NOMO-1 treated with DMSO at 0.1 percent for 48 hours (cell line): ENCODE measurements at regions not wholly inside any gene's neighbourhood (a gene's known extent, or its start where the extent isn't known, plus 50 kb on each side); places are given as distances from the start of the nearest gene placed in this dataset.
A peak's percentile ranks its signal among the peaks of the same experiment; 100 is the strongest.

Experiments
- DNase-seq: peaks from one replicate; lab custom pipeline; 2025; ENCODE audit not compliant: unreplicated experiment; lab: John Stamatoyannopoulos, UW

GRCh38 chr20:12020846-12021245, 103.2 kb downstream of the BTBD3 start:
- DNase-seq = no peak

- no peak for DNase-seq
Measured at GRCh38 chr20:12022126-12022525, 104.4 kb downstream of the BTBD3 start.

- peak; percentile 82 for DNase-seq
Measured at GRCh38 chr20:12023194-12023795, 105.6 kb downstream of the BTBD3 start.

DNA sequence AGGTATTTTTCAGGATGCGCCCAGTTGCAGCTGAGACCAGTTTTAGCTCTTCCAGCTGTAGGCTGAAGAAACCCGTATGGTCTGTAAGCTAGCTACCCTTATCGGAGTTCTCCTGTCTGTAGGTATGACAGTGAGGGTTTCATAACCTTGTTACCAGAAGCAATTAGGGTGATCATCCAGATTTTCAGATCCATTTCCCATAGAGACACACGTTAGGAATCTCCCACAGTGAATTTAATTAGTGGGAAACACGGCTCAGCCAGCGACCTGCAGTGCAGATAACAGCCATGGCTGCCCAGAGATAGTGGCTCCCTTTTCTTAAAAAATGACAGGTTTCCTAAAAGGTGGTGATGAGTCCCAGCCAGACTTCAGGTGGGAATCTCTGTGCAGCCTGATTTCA, 111.1 kb downstream of the BTBD3 start:
- no peak for DNase-seq

DNA sequence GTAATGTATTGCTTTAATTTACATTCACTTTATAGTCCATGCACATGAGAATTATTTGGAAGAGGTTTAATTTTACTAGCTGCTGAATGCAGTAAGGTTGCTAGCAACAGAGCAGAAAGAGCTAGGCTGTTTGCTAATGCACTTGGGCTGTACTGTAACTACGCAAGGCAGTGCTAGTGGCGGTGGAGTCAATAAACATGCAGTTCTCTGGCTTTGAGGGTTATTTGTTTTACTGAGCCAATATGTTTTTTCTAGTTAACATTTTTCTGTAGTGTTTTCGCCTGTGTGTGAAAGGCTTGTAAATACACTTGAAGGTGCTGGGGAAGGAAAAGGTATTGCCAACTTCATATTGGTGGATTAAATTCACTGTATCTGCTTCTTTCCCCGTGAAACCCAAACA, 112.8 kb downstream of the BTBD3 start:
- no peak for DNase-seq

DNA sequence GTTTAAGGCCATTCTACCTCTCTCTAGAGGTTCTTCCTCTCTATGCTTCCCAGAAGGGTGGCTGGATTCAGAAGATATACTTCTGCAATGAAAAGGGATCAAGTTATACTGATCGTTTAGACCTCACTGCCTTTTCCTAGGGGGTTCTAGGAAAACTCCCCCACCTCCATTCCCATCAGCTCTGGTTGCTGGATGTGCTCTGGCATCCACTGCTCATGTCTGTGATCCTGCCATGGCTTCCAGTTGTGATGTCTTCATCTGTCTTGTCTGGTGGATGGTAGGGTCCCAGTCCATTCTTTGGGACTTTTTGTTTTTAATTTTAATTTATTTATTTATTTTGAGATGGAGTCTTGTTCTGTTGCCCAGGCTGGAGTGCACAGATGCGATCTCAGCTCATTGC, 118.4 kb downstream of the BTBD3 start:
- no peak for DNase-seq

- DNase-seq = no peak
Measured at GRCh38 chr20:12037521-12037920, 119.8 kb downstream of the BTBD3 start.

DNA sequence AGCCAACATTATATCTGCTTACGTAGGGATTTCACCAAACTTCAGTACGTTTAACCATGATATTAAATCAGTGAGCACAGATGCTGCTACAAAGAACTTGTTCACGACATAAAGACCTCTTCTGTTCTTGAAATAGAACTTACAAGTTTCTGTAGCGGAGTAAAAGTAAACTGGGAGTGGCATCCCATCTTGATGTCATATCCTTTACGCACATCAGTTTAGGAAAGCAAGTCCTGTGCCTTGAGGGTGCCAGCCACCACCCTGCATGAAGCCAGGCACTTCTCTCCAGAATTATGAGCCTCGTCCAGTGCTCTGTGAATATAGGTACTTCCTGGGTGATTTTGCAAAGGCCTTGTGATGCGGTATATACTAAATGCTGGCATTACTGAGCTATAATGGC, 122.6 kb downstream of the BTBD3 start:
- no peak for DNase-seq

GRCh38 chr20:12044969-12045368, 127.3 kb downstream of the BTBD3 start:
- no peak for DNase-seq

DNA sequence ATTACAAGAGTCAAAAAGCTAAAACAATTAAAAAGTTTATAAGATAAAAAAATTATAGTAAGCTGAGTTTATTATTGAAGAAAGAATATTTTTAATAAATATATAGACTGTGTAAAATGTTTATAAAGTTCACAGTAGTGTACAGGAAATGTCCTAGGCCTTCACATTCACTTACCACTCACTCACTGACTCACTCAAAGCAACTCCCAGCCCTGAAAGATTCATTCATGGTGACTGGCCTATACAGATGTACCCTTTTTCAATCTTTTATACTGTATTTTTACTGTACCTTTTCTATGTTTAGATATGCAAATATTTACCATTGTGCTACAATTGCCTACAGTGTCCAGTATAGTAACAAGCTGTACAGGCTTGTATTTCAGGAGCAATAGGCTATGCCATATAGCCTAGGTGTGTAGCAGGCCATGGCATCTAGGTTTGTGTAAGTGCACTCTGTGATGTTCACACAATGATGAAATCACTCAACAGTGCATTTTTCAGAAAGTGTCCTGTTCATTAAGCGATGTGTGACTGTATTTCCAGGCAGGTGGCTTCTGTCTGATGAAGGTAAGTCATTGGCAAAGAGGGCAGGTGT, 130.2 kb downstream of the BTBD3 start:
- DNase-seq = no peak

DNA sequence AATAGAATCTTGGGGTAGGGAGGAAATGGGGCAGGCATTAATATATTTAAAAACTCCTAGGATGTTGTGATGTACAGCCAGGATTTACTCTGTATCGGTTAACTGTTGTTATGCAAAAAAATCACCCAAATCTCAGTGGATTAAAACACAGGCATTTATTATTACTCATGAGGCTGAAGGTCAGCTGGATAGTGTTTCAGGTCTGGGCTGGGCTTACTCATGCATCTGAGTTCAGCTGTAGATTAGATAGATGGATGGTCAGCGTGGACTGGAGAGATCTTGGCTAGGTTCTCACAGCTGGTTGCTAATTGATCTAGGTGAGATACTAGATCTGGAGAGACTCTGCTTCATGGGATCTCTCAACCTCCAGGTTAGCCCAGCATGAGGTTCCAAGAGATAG, 131.4 kb downstream of the BTBD3 start:
- no peak for DNase-seq

DNA sequence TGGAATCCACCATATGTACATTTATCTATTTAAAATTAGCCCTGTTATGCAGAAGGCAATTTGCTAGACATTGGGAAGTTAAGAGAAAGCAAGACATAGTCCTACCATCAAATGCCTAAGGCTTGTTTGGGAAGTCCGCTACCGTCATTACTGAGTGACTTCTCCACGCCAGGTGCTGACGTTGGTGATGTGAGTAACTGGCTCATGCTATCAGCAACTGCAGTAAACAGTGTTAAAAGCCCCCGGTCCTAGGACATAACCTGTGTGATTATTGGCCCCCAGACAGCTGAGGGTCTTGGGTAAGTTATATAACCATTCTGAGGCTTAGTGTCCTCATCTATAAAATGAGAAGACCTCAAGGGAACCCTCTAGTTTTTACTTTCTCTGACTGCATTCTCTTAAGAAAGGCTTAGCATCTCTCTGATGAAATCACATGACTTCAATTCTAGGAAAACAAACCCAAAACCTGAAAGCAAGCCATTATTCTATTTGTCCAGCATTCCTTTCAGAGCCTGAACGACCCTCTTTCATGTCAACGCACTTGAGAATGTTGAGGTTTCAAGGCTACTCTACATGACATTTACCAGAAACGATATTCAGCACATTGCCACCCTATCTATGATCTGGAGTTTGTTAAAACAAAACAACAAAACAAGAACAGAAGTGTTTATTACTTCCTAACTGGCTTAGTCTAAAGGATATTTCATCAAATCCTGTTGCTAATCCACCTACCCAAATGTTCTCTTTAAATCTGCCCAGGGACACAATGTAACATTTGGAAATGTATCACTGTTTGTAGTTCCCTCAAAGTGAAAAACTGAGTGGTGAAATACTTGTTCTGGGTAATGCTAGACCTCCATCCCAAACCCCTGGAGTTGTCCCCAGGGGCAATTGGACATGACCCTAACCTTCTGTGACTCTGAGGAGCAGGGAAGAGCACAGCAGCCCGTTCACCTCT, 133.8 kb downstream of the BTBD3 start:
- no peak for DNase-seq

GRCh38 chr20:12053353-12053752, 135.7 kb downstream of the BTBD3 start:
- peak; percentile 97 for DNase-seq

GRCh38 chr20:12054556-12054955, 136.9 kb downstream of the BTBD3 start:
- no peak for DNase-seq

DNA sequence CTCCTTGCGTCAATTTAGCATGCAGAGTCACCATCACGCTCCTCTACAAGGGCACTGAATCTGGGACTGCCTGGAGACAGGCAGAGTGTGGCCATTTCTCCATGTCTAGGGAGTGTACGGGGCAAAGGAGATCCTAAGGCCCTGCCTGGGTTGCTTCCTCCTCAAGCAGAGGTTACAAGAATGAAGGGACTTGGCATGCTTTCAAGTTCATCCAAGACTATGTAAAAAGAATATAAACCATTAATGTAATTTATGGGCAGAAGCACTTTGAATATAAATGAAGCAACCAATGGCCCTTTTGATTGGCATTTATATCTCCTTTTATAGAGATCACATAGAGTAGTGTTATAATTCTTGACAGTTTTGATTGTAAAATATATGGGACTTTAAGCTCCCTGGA, 137.5 kb downstream of the BTBD3 start:
- peak; percentile 5 for DNase-seq

DNA sequence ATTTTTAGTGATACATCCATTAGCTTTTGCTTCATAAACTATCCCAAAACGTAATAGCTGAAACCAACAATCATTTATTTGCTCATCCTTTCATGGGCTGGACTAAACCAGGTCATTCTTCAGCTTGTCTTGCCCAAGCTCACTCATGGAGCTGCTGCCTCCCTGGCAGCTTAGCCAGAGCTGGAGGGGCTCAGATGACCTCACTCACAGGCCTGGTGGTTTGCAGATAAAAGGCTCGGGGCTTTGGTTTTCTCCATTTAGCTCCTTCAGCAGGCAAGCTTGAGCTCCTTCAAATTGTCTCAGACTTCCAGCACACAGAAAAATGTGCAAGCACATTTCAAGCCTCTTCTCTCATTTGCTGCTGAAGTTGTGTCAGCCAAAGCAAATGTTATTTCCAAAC, 139.1 kb downstream of the BTBD3 start:
- DNase-seq = no peak

- no peak for DNase-seq
Measured at GRCh38 chr20:12057778-12058177, 140.1 kb downstream of the BTBD3 start.

DNA sequence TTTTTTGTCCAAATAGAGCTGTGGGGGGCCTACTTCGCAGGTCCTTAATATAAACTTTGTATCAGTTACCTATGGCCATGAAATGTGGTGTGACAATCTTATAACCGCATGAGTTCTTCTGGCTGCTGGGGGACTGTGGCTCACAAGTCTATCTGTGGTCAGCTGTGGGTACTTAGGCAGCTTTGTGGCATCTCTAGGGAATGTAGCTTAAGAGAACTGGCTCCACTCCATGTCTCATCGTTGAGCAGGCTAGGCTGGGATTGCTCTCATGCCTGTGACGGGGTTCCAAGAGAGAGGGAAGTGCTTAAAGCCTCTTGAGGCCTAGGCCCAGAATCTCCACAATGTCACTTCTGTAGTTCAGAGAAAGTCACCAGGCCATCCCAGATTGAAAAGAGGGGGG, 140.5 kb downstream of the BTBD3 start:
- no peak for DNase-seq

DNA sequence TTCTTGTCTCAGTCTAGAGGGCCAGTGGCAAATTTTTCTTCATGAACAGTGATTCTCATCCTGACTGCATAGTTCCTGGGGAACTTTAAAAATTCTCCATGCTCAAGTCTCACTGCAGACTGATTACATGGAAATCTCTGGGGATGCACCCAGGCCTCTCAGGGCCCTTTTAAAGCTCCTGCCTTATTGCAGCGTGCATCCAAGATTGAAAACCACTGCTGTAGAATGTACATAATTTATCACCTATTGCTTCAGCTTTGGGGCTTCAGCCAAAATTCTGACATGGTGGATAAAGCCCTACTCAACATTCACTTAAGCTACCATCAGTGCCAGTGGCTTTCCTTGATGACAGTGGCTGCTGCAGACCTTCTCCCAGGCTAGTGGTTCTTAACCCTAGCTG, 143.8 kb downstream of the BTBD3 start:
- no peak for DNase-seq

- DNase-seq = no peak
Measured at GRCh38 chr20:12063106-12063684, 145.5 kb downstream of the BTBD3 start.

GRCh38 chr20:12064540-12064939, 146.8 kb downstream of the BTBD3 start:
- DNase-seq = no peak

DNA sequence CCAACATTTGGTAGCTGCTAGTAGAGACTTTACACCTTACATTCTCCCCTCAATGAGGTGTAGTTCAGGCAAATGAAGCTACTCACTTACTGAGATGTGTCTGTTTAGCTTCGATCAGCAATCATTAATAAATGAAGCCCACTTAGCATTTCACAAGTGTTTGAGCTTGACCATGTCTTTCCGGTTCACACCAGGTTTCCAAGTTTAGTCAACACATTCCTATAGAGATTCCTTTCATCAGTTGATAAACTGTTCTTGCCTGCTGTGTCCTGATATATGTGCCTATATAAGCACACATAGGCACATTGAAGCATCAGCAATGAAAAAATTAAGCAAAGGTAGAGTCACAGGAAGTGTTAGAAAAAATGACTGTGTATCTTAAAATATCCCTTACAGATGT, 150.0 kb downstream of the BTBD3 start:
- no peak for DNase-seq
